ENCODE measurements at regions not wholly inside any gene's neighbourhood (a gene's known extent, or its start where the extent isn't known, plus 50 kb on each side); places are given as distances from the start of the nearest gene placed in this dataset.

DNA sequence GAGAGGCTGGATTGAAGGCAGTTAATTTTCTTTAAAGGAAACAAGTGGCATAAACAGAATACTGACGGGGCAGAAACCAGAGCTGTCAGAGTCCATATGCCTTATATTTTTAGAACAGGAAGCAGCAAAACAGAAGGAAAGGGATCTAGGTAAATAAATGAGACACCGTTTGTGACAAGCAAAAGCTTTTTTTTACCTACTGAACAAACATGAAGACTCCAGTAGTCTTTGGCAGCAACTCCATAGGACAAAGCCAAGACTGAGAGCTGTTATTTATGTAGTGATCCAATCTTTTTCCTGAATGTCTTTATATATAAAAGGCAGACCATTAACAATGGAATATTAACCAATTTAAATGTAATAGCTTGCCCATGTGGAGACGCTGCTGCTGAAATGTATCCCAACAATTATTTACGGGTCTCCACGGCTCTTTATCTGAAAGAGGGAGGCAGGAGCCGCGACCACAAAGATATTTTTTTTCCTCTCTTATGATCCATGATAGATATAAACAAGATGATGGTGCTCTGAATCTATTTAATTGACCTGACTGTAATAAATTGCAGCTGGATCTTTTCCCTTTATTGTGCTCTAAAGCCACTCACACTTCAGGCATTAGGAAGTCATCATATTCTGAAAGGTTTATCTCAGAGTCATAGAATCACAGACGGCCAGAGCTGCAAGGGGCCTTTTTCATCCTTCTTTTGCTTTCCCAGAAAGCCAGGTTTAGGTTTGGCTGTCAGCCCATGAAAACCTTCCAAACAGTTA is 687.8 kb downstream of the EFNB2 start:
- TF ChIP-seq POLR2AphosphoS5 (IDR thresholded peaks at IDR 0.05; ENCODE audit: borderline replicate concordance, low read depth, low read length) (no peak), EZH2 (IDR thresholded peaks at IDR 0.05) (no peak), FOXP2 (optimal IDR thresholded peaks at IDR 0.05; ENCODE audit: control extremely low read depth, extremely low read length, insufficient read depth) (no peak)

Measured in SK-N-MC (cell line).